ENCODE measurements at regions not wholly inside any gene's neighbourhood (a gene's known extent, or its start where the extent isn't known, plus 50 kb on each side); places are given as distances from the start of the nearest gene placed in this dataset.

GRCh38 chr13:54361460-54361859 lies 1332.8 kb downstream of the OLFM4 start:
- H3K36me3 ChIP-seq (ENCODE audit: control insufficient read depth in 2 of 2, extremely low read depth in 1 of 2, insufficient read depth in 2 of 2, low read length in 2 of 2): no peaks in the 10 kb centered on the region
- BruUV-seq (replicated peaks): no TSS peak
- intact Hi-C loops (cut with micrococcal nuclease): no loop called here
- H3K4me3 ChIP-seq (replicated peaks in 1 of 3; ENCODE audit: insufficient read depth in 1 of 3, low read depth in 1 of 3, low read length in 3 of 3): no peak overlapping the region
- H3K4me2 ChIP-seq (ENCODE audit: insufficient read depth, low read length): no peak overlapping the region
- no peak overlapping the region for H3K9ac ChIP-seq (replicated peaks; ENCODE audit: extremely low read depth, insufficient read depth, low read length)
- TF ChIP-seq JUN (IDR thresholded peaks at IDR 0.05; ENCODE audit: borderline replicate concordance, insufficient read depth, insufficient read length, low read depth) (no peak), GATA2 (IDR thresholded peaks at IDR 0.05; ENCODE audit: insufficient read depth, insufficient read length, low read depth, low read length) (no peak), EZH2 (IDR thresholded peaks at IDR 0.05; ENCODE audit: borderline replicate concordance, low read depth, low read length, severe bottlenecking) (no peak), POLR2A (IDR thresholded peaks at IDR 0.05; ENCODE audit: low read depth, low read length) (no peak), CTCF (IDR thresholded peaks at IDR 0.05; ENCODE audit: extremely low read depth in 1 of 2, insufficient read depth in 1 of 2, low read depth in 1 of 2, low read length in 2 of 2) (no peak), POLR2AphosphoS5 (IDR thresholded peaks at IDR 0.05; ENCODE audit: insufficient read depth, low read depth, low read length) (no peak), FOS (IDR thresholded peaks at IDR 0.05; ENCODE audit: borderline replicate concordance, insufficient read depth, low read length) (no peak), MYC (IDR thresholded peaks at IDR 0.05; ENCODE audit: low read depth, low read length) (no peak), MAX (IDR thresholded peaks at IDR 0.05; ENCODE audit: insufficient read depth, insufficient read length) (no peak)
- CTCF ChIA-PET: no interaction called here
- peaks cover 2% of the 10 kb centered on the region for H3K9me3 ChIP-seq (replicated peaks; ENCODE audit: control insufficient read depth, insufficient read depth, low read length)
- POLR2A ChIA-PET: no interaction called here
- no peak overlapping the region for H3K27ac ChIP-seq (ENCODE audit: insufficient read depth, low read depth, low read length)
- H4K20me1 ChIP-seq (replicated peaks; ENCODE audit: control insufficient read depth, extremely low read depth, insufficient read depth, low read length): no peaks in the 10 kb centered on the region
- no peaks in the 10 kb centered on the region for H3K4me1 ChIP-seq (ENCODE audit: control insufficient read depth, extremely low read depth, insufficient read depth, low read length)
- no peaks in the 10 kb centered on the region for H3K79me2 ChIP-seq (ENCODE audit: control insufficient read depth, insufficient read depth, low read length)
- H3K27me3 ChIP-seq (ENCODE audit: control insufficient read depth in 2 of 2, insufficient read depth in 2 of 2, low read length in 2 of 2): no peaks in the 10 kb centered on the region
- no peak for FAIRE-seq
- H3K9me1 ChIP-seq (replicated peaks; ENCODE audit: control insufficient read depth, extremely low read depth, insufficient read depth, low read length): no peaks in the 10 kb centered on the region
- no peak for DNase-seq (ENCODE audit: low read depth, low spot score)
- no peak overlapping the region for H2AFZ ChIP-seq (ENCODE audit: low read depth, low read length)
- dilution Hi-C loops (cut with MboI; ENCODE audit: extremely low pct_ligation_motif_present, low sequenced_read_pairs): no loop called here
